ENCODE measurements at regions not wholly inside any gene's neighbourhood (a gene's known extent, or its start where the extent isn't known, plus 50 kb on each side); places are given as distances from the start of the nearest gene placed in this dataset.

GRCh38 chr3:72630327-72630968 lies 217.8 kb downstream of the SHQ1 start:
- Histone ChIP-seq H3K4me1 (ENCODE audit: insufficient read depth) (no peaks in the 10 kb centered on the region; the same call in 1 of the 2 replicates), H3K79me2 (replicated peaks; ENCODE audit: insufficient read depth) (no peaks in the 10 kb centered on the region), H3K27me3 (ENCODE audit: insufficient read depth) (no peaks in the 10 kb centered on the region), H3K9me2 (ENCODE audit: insufficient read depth) (no peaks in the 10 kb centered on the region), H3K36me3 (ENCODE audit: insufficient read depth) (no peaks in the 10 kb centered on the region), H3K4me2 (no peak overlapping the region), H4K20me1 (replicated peaks; ENCODE audit: insufficient read depth) (no peaks in the 10 kb centered on the region), H3K4me3 (no peak overlapping the region), H3K27ac (ENCODE audit: low read depth) (no peak overlapping the region), H2AFZ (no peak overlapping the region), H3F3A (replicated peaks; ENCODE audit: low read depth) (no peaks in the 10 kb centered on the region)
- Mint-ChIP-seq H3K27me3 (ENCODE audit: insufficient read depth, low read depth, poor library complexity) (no peaks in the 10 kb centered on the region), H3K36me3 (ENCODE audit: low read depth) (no peaks in the 10 kb centered on the region), H3K4me3 (no peak overlapping the region), H3K4me1 (peaks cover 13% of the 10 kb centered on the region), H3K27ac (no peak overlapping the region), H3K9me3 (no peaks in the 10 kb centered on the region; the same call in 2 of the 3 replicates)
- ATAC-seq (no peak), DNase-seq (ENCODE audit: low spot score) (no peak)
- TF ChIP-seq EZH2phosphoT487 (IDR thresholded peaks at IDR 0.05; ENCODE audit: unreplicated experiment) (no peak), POLR2AphosphoS5 (IDR thresholded peaks at IDR 0.05; ENCODE audit: low read depth) (no peak), STAT1 (IDR thresholded peaks at IDR 0.05; ENCODE audit: unreplicated experiment) (no peak), ZNF331 (CRISPR knock-in tag; IDR thresholded peaks at IDR 0.05; ENCODE audit: low read depth) (no peak), ETS1 (IDR thresholded peaks at IDR 0.05) (no peak), ZNF462 (CRISPR knock-in tag; IDR thresholded peaks at IDR 0.05) (no peak), REST (IDR thresholded peaks at IDR 0.05; ENCODE audit: unreplicated experiment) (no peak), EZH2 (IDR thresholded peaks at IDR 0.05; ENCODE audit: low read depth, unreplicated experiment) (no peak), JUNB (IDR thresholded peaks at IDR 0.05; ENCODE audit: unreplicated experiment) (no peak), ZNF114 (CRISPR knock-in tag; IDR thresholded peaks at IDR 0.05) (no peak), CREB1 (CRISPR knock-in tag; IDR thresholded peaks at IDR 0.05; ENCODE audit: low read depth) (no peak), CTCF (conservative IDR thresholded peaks at IDR 0.05; ENCODE audit: low read depth in 2 of 2) (no peak), NANOG (IDR thresholded peaks at IDR 0.05; ENCODE audit: borderline replicate concordance) (no peak)
